Stomach (tissue), 8 donors: ENCODE measurements at regions not wholly inside any gene's neighbourhood (a gene's known extent, or its start where the extent isn't known, plus 50 kb on each side); places are given as distances from the start of the nearest gene placed in this dataset.

ENCODE experiments used
- DNase-seq, 2 donors: peaks; one replicate each; pipeline versions ENCODE4 v3.0.0 to v3.0.0-alpha.2; 2013 to 2019
- H3K27ac ChIP-seq, 5 donors: fragments of 200-600 bp in 4 of 5; sonication (generic) in 4 of 5; one replicate each; pipeline ENCODE4 v1.5.1; 2013 to 2019; ENCODE audit warnings: mild to moderate bottlenecking in 1 of 5, moderate library complexity in 1 of 5
- H3K27me3 ChIP-seq, 3 donors: fragments of 200-600 bp; sonication (generic); one replicate each; pipeline ENCODE4 v1.5.1; 2017 to 2019; ENCODE audit warnings: mixed run types in 1 of 3
- H3K36me3 ChIP-seq, 4 donors: fragments of 200-600 bp; sonication (generic); 1 replicate in 3 of 4; 2 replicates in 1 of 4; pipeline ENCODE4 v1.5.1; 2016 to 2019
- H3K4me1 ChIP-seq, 4 donors: fragments of 200-600 bp; sonication (generic); one replicate each; pipeline ENCODE4 v1.5.1; 2016 to 2019
- H3K4me3 ChIP-seq, 4 donors: fragments of 200-600 bp; sonication (generic) in 3 of 4; one replicate each; pipeline ENCODE4 v1.5.1; 2016 to 2019; ENCODE audit warnings: mild to moderate bottlenecking in 1 of 4
- H3K9me3 ChIP-seq, 4 donors: fragments of 200-600 bp; sonication (generic); one replicate each; pipeline ENCODE4 v1.5.1; 2016 to 2019
- EP300 ChIP-seq: sonication (generic); formaldehyde crosslinking; IDR thresholded peaks from one replicate; pipeline ENCODE4 v1.6.1; 2017; ENCODE audit warnings: antibody characterized with exemption
- POLR2A ChIP-seq, 4 donors: fragments of 450-650 bp; IDR thresholded peaks; one replicate each; pipeline ENCODE4 v1.6.1; 2016; ENCODE audit warnings: antibody characterized with exemption in 4 of 4, control low read depth in 2 of 4, mild to moderate bottlenecking in 1 of 4, moderate library complexity in 1 of 4
- POLR2AphosphoS5 ChIP-seq, 3 donors: sonication (generic); formaldehyde crosslinking; IDR thresholded peaks; one replicate each; pipeline ENCODE4 v1.6.1; 2016; ENCODE audit warnings: antibody characterized with exemption in 3 of 3
- whole genome bisulfite sequencing, 5 donors: extraction: QIAGEN DNeasy Blood & Tissue Kit in 3 of 5; methylation state at CpG; one replicate each; pipeline versions ENCODE4 v1.1.5 to v1.1.7; 2013 to 2018; 5-methylcytosine and 5-hydroxymethylcytosine counted together
- intact Hi-C: fragments of 100-400 bp; cut with DNase I; formaldehyde crosslinking; loops from one replicate; pipeline ENCODE4 v1.15.1; 2023; ENCODE audit warnings: low total_unique reads
- TF ChIP-seq, protein P1 (sequence below), 7 experiments: fragments of 450-650 bp in 4 of 7; fragments of 200-600 bp in 3 of 7; sonication (generic) in 3 of 7; IDR thresholded peaks; one replicate each; pipeline ENCODE4 v1.5.1; 2016 to 2019; ENCODE audit warnings: antibody characterized with exemption in 7 of 7, control low read depth in 2 of 7, mild to moderate bottlenecking in 1 of 7
- donor health status: healthy with polysubstance abuse.
- donor health status: Bipolar disorder and iron deficiency.
- donor health status: healthy.

DNA sequence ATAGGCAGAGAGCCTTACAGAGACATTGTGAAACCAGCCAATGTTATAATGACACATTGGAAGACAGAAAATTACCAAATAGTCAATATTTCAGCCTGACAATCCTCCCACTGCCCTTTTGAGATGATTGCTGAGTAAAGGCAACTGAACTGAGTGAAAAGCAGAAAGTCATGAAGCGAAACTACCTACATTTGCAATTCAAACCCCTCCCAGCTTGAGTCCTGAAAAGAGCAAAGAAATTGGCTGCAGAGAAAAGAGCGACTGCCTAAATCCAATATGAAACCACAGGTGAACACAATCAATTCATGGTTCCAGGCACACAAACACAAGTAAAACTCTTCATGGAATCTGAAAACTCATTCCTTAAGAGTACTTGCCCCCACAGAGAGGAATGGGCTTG, 143.4 kb upstream of the CHRM3 start:
- no peaks in the 10 kb centered on the region for H3K4me1 ChIP-seq
- H3K36me3 ChIP-seq: no peaks in the 10 kb centered on the region
- DNase-seq: no peak
- H3K4me3 ChIP-seq: no peak overlapping the region
- H3K27me3 ChIP-seq: no peaks in the 10 kb centered on the region
- H3K27ac ChIP-seq: no peak overlapping the region
- no peaks in the 10 kb centered on the region for H3K9me3 ChIP-seq
- intact Hi-C loops: no loop called here
- 80 to 87% (median 84%) methylated on average over 2 of the region's 2 CpGs for WGBS, 5 donors
- TF ChIP-seq POLR2AphosphoS5 (IDR thresholded peaks at IDR 0.05): no peak
- TF ChIP-seq, protein P1, sequence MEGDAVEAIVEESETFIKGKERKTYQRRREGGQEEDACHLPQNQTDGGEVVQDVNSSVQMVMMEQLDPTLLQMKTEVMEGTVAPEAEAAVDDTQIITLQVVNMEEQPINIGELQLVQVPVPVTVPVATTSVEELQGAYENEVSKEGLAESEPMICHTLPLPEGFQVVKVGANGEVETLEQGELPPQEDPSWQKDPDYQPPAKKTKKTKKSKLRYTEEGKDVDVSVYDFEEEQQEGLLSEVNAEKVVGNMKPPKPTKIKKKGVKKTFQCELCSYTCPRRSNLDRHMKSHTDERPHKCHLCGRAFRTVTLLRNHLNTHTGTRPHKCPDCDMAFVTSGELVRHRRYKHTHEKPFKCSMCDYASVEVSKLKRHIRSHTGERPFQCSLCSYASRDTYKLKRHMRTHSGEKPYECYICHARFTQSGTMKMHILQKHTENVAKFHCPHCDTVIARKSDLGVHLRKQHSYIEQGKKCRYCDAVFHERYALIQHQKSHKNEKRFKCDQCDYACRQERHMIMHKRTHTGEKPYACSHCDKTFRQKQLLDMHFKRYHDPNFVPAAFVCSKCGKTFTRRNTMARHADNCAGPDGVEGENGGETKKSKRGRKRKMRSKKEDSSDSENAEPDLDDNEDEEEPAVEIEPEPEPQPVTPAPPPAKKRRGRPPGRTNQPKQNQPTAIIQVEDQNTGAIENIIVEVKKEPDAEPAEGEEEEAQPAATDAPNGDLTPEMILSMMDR (IDR thresholded peaks at IDR 0.05): no peak
- TF ChIP-seq EP300: no peak
- no peak for TF ChIP-seq POLR2A (IDR thresholded peaks at IDR 0.05)

DNA sequence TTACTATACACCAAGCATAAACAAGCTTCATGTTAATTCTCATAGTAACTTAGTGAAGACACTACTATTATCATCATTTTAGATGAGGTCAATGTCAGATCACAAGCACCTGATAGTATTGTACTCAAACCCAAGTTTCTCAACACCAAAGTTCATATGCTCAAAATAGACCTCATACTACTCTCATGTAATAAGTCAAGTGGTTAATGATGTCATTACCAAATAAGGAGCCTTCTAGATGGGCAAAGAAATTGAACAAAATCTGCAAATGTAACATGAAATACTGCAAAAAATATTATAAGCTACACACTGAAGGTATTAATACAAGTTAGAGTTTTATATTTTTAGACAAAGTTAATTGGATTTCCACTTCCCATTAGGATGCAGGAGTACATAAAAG, 144.0 kb upstream of the CHRM3 start:
- TF ChIP-seq POLR2A (IDR thresholded peaks at IDR 0.05) (no peak), POLR2AphosphoS5 (IDR thresholded peaks at IDR 0.05) (no peak), EP300 (no peak)
- TF ChIP-seq, protein P1 (IDR thresholded peaks at IDR 0.05): no peak
- no peak overlapping the region for H3K4me3 ChIP-seq
- H3K27me3 ChIP-seq: no peaks in the 10 kb centered on the region
- no peaks in the 10 kb centered on the region for H3K4me1 ChIP-seq
- intact Hi-C loops: no loop called here
- no peaks in the 10 kb centered on the region for H3K9me3 ChIP-seq
- no peaks in the 10 kb centered on the region for H3K36me3 ChIP-seq
- no peak overlapping the region for H3K27ac ChIP-seq
- no peak for DNase-seq

DNA sequence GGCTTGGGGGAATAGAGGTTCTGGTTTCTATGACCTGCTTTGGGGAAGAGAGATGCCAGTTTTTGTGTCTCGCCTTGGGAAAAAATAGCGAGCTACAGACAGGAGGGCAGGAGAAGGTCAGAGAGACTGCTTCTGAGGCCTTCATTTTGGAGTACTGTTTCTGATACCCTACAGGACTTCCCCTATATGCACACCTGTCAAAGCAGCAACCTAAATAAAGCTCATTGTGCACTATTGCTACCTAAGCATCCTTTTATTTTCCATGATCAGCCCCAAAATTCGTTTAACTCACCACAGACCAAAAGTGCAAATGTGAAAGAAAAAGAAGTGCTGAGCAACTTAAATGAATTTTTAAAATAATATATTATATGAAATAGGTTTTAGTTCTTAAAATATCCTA, 145.6 kb upstream of the CHRM3 start:
- Histone ChIP-seq H3K27me3 (no peaks in the 10 kb centered on the region), H3K4me3 (no peak overlapping the region), H3K36me3 (no peaks in the 10 kb centered on the region), H3K4me1 (no peaks in the 10 kb centered on the region), H3K27ac (no peak overlapping the region), H3K9me3 (no peaks in the 10 kb centered on the region)
- DNase-seq: no peak
- intact Hi-C loops: no loop called here
- TF ChIP-seq, protein P1 (IDR thresholded peaks at IDR 0.05): no peak
- TF ChIP-seq EP300: no peak
- 77 to 91% (median 89%) methylated on average over 3 of the region's 3 CpGs for WGBS, 5 donors

DNA sequence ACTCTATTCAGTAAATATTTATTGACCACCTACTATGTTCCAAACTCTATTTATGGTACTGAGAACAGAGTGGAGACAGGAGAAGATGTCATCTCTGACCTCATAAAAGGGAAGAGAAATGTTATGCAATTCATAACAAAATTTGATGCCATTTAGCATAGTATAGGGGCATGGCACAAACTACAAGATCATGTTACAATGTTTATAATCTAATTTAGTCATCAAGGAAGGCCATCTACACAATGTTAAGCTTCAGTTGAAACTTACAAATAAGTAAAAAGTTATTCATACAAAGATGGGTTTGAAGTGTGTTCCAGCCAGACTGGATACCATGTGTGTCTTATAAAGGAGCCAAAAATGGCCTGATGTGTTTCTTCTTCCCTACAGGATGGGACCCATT, 146.8 kb upstream of the CHRM3 start:
- intact Hi-C loops: no loop called here
- Histone ChIP-seq H3K4me1 (no peaks in the 10 kb centered on the region), H3K9me3 (no peaks in the 10 kb centered on the region), H3K4me3 (no peak overlapping the region), H3K27ac (no peak overlapping the region), H3K27me3 (no peaks in the 10 kb centered on the region), H3K36me3 (no peaks in the 10 kb centered on the region)
- DNase-seq: no peak
- TF ChIP-seq EP300 (no peak), POLR2AphosphoS5 (IDR thresholded peaks at IDR 0.05) (no peak), POLR2A (IDR thresholded peaks at IDR 0.05) (no peak)
- TF ChIP-seq, protein P1 (IDR thresholded peaks at IDR 0.05): no peak

DNA sequence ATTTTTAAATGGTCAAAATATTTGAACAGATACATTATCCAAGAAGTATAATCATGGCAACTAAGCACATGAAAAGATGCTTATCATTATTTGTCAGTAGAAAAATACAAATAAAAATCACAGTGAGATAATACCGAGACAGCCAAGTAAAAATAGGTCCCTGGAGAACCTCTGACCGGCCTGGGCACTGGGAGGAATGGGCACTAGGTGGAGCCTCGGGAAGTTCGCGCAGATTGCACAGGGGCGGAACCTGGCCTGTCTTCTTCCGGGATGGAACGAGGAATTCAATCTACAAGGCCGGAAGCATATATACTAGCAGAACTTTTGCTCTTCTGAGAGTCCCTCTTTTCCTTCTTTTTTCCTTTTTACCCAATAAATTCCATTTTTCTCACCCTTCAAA, 148.5 kb upstream of the CHRM3 start:
- Histone ChIP-seq H3K27ac (no peak overlapping the region), H3K36me3 (no peaks in the 10 kb centered on the region), H3K4me1 (peaks cover 0 to 4% (median 0%) of the 10 kb centered on the region in 4 donors), H3K27me3 (no peaks in the 10 kb centered on the region), H3K9me3 (no peaks in the 10 kb centered on the region), H3K4me3 (no peak overlapping the region)
- WGBS, 5 donors: 86 to 89% (median 87%) methylated on average over 9 of the region's 9 CpGs
- no peak for DNase-seq
- intact Hi-C loops: no loop called here
- TF ChIP-seq EP300: no peak
- TF ChIP-seq POLR2A (IDR thresholded peaks at IDR 0.05): no peak
- TF ChIP-seq, protein P1 (IDR thresholded peaks at IDR 0.05): no peak
- no peak for TF ChIP-seq POLR2AphosphoS5 (IDR thresholded peaks at IDR 0.05)
